Left forelimb (tissue), 1 donor: ENCODE measurements at regions not wholly inside any gene's neighbourhood (a gene's known extent, or its start where the extent isn't known, plus 50 kb on each side); places are given as distances from the start of the nearest gene placed in this dataset.
"Not testable (repeated sequence)": the region's sequence is repeated elsewhere in the genome, so short reads cannot be mapped to it uniquely, and the experiment has no call there.

ENCODE experiments used
- DNase-seq: peaks from one replicate; pipeline ENCODE4 v3.0.0-alpha.2; 2018; ENCODE audit warnings: low spot score

- DNase-seq: no peak
These were observed 52.3 kb upstream of the FAT4 start for GRCh38 chr4:125262502-125262901.

GRCh38 chr4:125262079-125262478 lies 52.7 kb upstream of the FAT4 start:
- no peak for DNase-seq

GRCh38 chr4:125254106-125254505 lies 60.6 kb upstream of the FAT4 start:
- DNase-seq: no peak

- no peak for DNase-seq
These were observed 69.8 kb upstream of the FAT4 start for GRCh38 chr4:125244848-125245450.

GRCh38 chr4:125243789-125244397 lies 70.9 kb upstream of the FAT4 start:
- no peak for DNase-seq

GRCh38 chr4:125235971-125236370 lies 78.8 kb upstream of the FAT4 start:
- DNase-seq: no peak

- DNase-seq: no peak
These were observed 83.1 kb upstream of the FAT4 start for GRCh38 chr4:125231661-125232060.

GRCh38 chr4:125229596-125230058 lies 85.1 kb upstream of the FAT4 start:
- DNase-seq: no peak

- DNase-seq: no peak
These were observed 88.9 kb upstream of the FAT4 start for GRCh38 chr4:125225806-125226205.

GRCh38 chr4:125200556-125200955 lies 114.2 kb upstream of the FAT4 start:
- no peak for DNase-seq

GRCh38 chr4:125198916-125199315 lies 115.8 kb upstream of the FAT4 start:
- no peak for DNase-seq

- DNase-seq: not testable (repeated sequence)
These were observed 122.8 kb upstream of the FAT4 start for GRCh38 chr4:125191874-125192459.

- DNase-seq: no peak
These were observed 123.5 kb upstream of the FAT4 start for GRCh38 chr4:125191232-125191631.

GRCh38 chr4:125187226-125188176 lies 127.3 kb upstream of the FAT4 start:
- DNase-seq: no peak

- no peak for DNase-seq
These were observed 130.6 kb upstream of the FAT4 start for GRCh38 chr4:125184116-125184515.

- no peak for DNase-seq
These were observed 133.0 kb upstream of the FAT4 start for GRCh38 chr4:125181804-125182203.

GRCh38 chr4:125179727-125180126 lies 135.0 kb upstream of the FAT4 start:
- DNase-seq: no peak

- no peak for DNase-seq
These were observed 145.6 kb upstream of the FAT4 start for GRCh38 chr4:125169192-125169591.

- DNase-seq: no peak
These were observed 146.2 kb upstream of the FAT4 start for GRCh38 chr4:125168531-125168930.

- not testable (repeated sequence) for DNase-seq
These were observed 148.7 kb upstream of the FAT4 start for GRCh38 chr4:125166012-125166411.

GRCh38 chr4:125159001-125159400 lies 155.8 kb upstream of the FAT4 start:
- DNase-seq: no peak

GRCh38 chr4:125155251-125155650 lies 159.5 kb upstream of the FAT4 start:
- DNase-seq: no peak
